Activated T-cell treated with anti-CD3 and anti-CD28 coated beads, Interleukin-2, amount 50 U/mL, for 48 hours (primary cell): ENCODE measurements at regions not wholly inside any gene's neighbourhood (a gene's known extent, or its start where the extent isn't known, plus 50 kb on each side); places are given as distances from the start of the nearest gene placed in this dataset.
"Not testable (repeated sequence)": the region's sequence is repeated elsewhere in the genome, so short reads cannot be mapped to it uniquely, and the experiment has no call there.

Experiments used
- DNase-seq, 2 experiments: peaks; one replicate each; pipeline ENCODE4 v3.0.0-alpha.2; 2020

- no peak for DNase-seq
Measured at GRCh38 chrX:13179586-13179985, 135.2 kb upstream of the FAM9C start.

- no peak for DNase-seq
Measured at GRCh38 chrX:13179100-13179499, 134.7 kb upstream of the FAM9C start.

- DNase-seq, result no peak
Measured at GRCh38 chrX:13177921-13178566, 133.6 kb upstream of the FAM9C start.

- DNase-seq, result no peak
Measured at GRCh38 chrX:13175056-13175455, 130.6 kb upstream of the FAM9C start.

- DNase-seq, result no peak
Measured at GRCh38 chrX:13170966-13171558, 126.6 kb upstream of the FAM9C start.

- DNase-seq, result no peak
Measured at GRCh38 chrX:13169684-13170083, 125.3 kb upstream of the FAM9C start.

GRCh38 chrX:13168269-13168668, 123.8 kb upstream of the FAM9C start:
- no peak for DNase-seq

GRCh38 chrX:13167481-13168231, 123.2 kb upstream of the FAM9C start:
- peak; percentile 26 to 30 for DNase-seq

- no peak for DNase-seq
Measured at GRCh38 chrX:13165266-13166189, 121.1 kb upstream of the FAM9C start.

GRCh38 chrX:13164611-13165010, 120.2 kb upstream of the FAM9C start:
- no peak for DNase-seq

- no peak for DNase-seq
Measured at GRCh38 chrX:13162772-13163410, 118.5 kb upstream of the FAM9C start.

- no peak for DNase-seq
Measured at GRCh38 chrX:13159886-13160285, 115.5 kb upstream of the FAM9C start.

- no peak for DNase-seq
Measured at GRCh38 chrX:13158911-13159310, 114.5 kb upstream of the FAM9C start.

- not testable (repeated sequence) for DNase-seq
Measured at GRCh38 chrX:13155550-13155949, 111.1 kb upstream of the FAM9C start.

- no peak for DNase-seq
Measured at GRCh38 chrX:13153796-13154195, 109.4 kb upstream of the FAM9C start.

GRCh38 chrX:13152518-13153185, 108.2 kb upstream of the FAM9C start:
- DNase-seq, result no peak

- DNase-seq, result no peak
Measured at GRCh38 chrX:13151828-13152517, 107.6 kb upstream of the FAM9C start.

GRCh38 chrX:13149702-13150350, 105.4 kb upstream of the FAM9C start:
- no peak for DNase-seq

GRCh38 chrX:13147733-13148132, 103.3 kb upstream of the FAM9C start:
- no peak for DNase-seq

- DNase-seq, result no peak
Measured at GRCh38 chrX:13147147-13147546, 102.7 kb upstream of the FAM9C start.
